CD4-positive, alpha-beta T cell treated with Interleukin-15 for 4 hours (primary cell): ENCODE measurements at regions not wholly inside any gene's neighbourhood (a gene's known extent, or its start where the extent isn't known, plus 50 kb on each side); places are given as distances from the start of the nearest gene placed in this dataset.
"Not testable (repeated sequence)": the region's sequence is repeated elsewhere in the genome, so short reads cannot be mapped to it uniquely, and the experiment has no call there.

Source experiments
- DNase-seq: peaks from one replicate; pipeline ENCODE4 v3.0.0-alpha.2; 2020; ENCODE audit warnings: low spot score

- no peak for DNase-seq
These were observed 70.8 kb upstream of the SMIM23 start for GRCh38 chr5:171714851-171715250.

DNA sequence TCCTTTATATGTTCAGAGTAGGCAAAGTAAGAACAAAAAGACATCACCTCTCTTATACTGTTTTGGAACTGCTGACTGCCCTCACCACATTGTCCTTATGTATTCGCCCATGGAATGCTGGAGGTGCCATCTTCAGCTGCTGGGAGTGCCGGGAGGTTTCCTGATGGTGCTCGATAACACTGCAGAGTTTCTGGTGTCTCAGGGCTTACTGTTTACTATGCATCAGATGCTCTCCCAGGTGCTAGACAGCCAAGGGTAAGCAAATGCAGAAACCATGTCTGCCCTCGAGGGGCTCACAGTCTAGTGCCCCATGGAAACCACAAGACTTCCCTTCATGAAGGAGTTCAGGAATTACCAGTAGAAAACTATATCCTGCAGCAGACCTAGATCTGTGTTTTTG, 70.1 kb upstream of the SMIM23 start:
- no peak for DNase-seq

DNA sequence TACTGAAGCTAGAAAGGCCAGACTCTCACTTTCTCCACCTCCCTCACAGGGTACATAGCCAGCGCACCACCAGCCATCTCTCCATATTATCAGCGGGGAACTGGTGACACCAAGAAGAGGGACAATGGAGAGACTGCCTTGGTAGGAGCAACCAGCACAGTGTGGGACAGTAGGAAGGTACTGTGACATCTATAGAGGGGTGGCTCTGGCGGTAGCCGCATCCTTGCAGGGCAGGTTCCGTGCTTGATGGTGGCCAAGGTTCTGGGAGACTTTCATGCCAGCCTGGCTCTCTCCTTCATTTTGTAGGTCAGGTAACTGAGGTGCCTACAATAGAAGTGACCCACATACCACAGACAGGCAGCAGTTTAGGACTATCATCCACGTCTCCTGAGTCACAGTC, 65.5 kb upstream of the SMIM23 start:
- DNase-seq, result no peak

- DNase-seq, result no peak
These were observed 64.2 kb upstream of the SMIM23 start for GRCh38 chr5:171721464-171721863.

GRCh38 chr5:171724468-171725204, 61.0 kb upstream of the SMIM23 start:
- no peak for DNase-seq

GRCh38 chr5:171725205-171725601, 60.4 kb upstream of the SMIM23 start:
- DNase-seq, result no peak

GRCh38 chr5:171726819-171727218, 58.8 kb upstream of the SMIM23 start:
- DNase-seq, result not testable (repeated sequence)

GRCh38 chr5:171728686-171729085, 56.9 kb upstream of the SMIM23 start:
- DNase-seq, result no peak
